ENCODE measurements at regions not wholly inside any gene's neighbourhood (a gene's known extent, or its start where the extent isn't known, plus 50 kb on each side); places are given as distances from the start of the nearest gene placed in this dataset.
A peak's percentile ranks its signal among the peaks of the same experiment; 100 is the strongest.

- intact Hi-C loops (cut with micrococcal nuclease): no loop called here
- Mint-ChIP-seq H3K27me3 (ENCODE audit: insufficient read depth, unreplicated experiment) (no peaks in the 10 kb centered on the region), H3K4me1 (ENCODE audit: insufficient read depth, unreplicated experiment) (peaks cover 10% of the 10 kb centered on the region), H3K4me3 (ENCODE audit: unreplicated experiment) (no peak overlapping the region), H3K9me3 (ENCODE audit: unreplicated experiment) (peaks cover 8% of the 10 kb centered on the region), H3K27ac (ENCODE audit: low read depth, unreplicated experiment) (peak overlapping the region; percentile 86), H3K36me3 (ENCODE audit: insufficient read depth, unreplicated experiment) (no peaks in the 10 kb centered on the region)
- BruUV-seq (replicated peaks): no TSS peak
- DNase-seq (ENCODE audit: unreplicated experiment): no peak
- CTCF ChIA-PET: interaction anchor here (0.6 kb wide), 3 partner anchors 36 to 243 kb away, joined by 3 read pairs; no protein-coding TSS in a partner anchor
- no peak for TF ChIP-seq CTCF (IDR thresholded peaks at IDR 0.05; ENCODE audit: unreplicated experiment)
- POLR2A ChIA-PET: interaction anchor here (1.2 to 4.3 kb wide), 6 partner anchors 12 to 57 kb away, joined by 3 to 27 read pairs (median 6); no protein-coding TSS in a partner anchor
Observed at GRCh38 chr21:28674763-28675162, 317.9 kb downstream of the LTN1 start.

- no peak for TF ChIP-seq CTCF (IDR thresholded peaks at IDR 0.05; ENCODE audit: unreplicated experiment)
- no peaks in the 10 kb centered on the region for H3K36me3 Mint-ChIP-seq (ENCODE audit: insufficient read depth, unreplicated experiment)
- no peak overlapping the region for H3K27ac Mint-ChIP-seq (ENCODE audit: low read depth, unreplicated experiment)
- DNase-seq (ENCODE audit: unreplicated experiment): no peak
- H3K9me3 Mint-ChIP-seq (ENCODE audit: unreplicated experiment): no peaks in the 10 kb centered on the region
- CTCF ChIA-PET: interaction anchor here (1.3 kb wide), 1 partner anchor 74 kb away, joined by 6 read pairs; no protein-coding TSS in a partner anchor
- H3K27me3 Mint-ChIP-seq (ENCODE audit: insufficient read depth, unreplicated experiment): no peaks in the 10 kb centered on the region
- H3K4me3 Mint-ChIP-seq (ENCODE audit: unreplicated experiment): no peak overlapping the region
- BruUV-seq (replicated peaks): no TSS peak
- intact Hi-C loops (cut with micrococcal nuclease): no loop called here
- H3K4me1 Mint-ChIP-seq (ENCODE audit: insufficient read depth, unreplicated experiment): peaks cover 10% of the 10 kb centered on the region
- POLR2A ChIA-PET: interaction anchor here (2.5 kb wide), 1 partner anchor 38 kb away, joined by 12 read pairs; no protein-coding TSS in a partner anchor
Observed at GRCh38 chr21:28671549-28672195, 321.0 kb downstream of the LTN1 start.

DNA sequence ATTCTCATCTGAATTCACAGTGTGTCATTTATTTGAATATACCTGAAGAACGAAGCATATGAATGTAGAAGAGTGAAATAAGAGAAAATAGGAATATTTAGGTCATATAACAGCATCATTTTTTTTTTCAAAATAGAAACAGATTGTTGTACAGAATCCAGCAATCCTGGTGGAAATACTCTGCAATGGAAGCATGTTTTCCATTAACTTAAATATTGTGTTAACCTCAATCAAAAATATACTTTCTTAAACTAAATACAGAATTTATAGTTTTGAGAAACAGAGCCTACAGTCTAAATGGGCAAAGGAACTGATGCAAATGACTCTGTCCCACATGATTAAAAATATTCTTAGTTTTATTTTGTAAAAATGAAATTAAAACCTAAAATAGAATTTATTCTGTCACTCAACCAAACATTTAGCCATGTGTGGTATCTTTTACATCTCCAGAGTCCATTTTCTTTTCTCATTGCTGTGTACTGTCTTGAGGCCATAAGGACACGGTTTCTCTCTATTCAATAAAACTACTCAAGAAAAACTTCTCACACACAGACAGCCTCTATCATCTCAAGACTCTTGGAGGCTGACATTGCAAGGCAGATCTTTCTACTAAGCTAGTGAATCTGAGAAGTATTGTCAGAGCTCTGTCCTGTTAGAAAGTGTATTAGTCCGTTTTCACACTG is 322.6 kb downstream of the LTN1 start:
- Mint-ChIP-seq H3K4me3 (ENCODE audit: unreplicated experiment) (no peak overlapping the region), H3K9me3 (ENCODE audit: unreplicated experiment) (no peaks in the 10 kb centered on the region), H3K27ac (ENCODE audit: low read depth, unreplicated experiment) (no peak overlapping the region), H3K4me1 (ENCODE audit: insufficient read depth, unreplicated experiment) (peaks cover 3% of the 10 kb centered on the region), H3K27me3 (ENCODE audit: insufficient read depth, unreplicated experiment) (no peaks in the 10 kb centered on the region), H3K36me3 (ENCODE audit: insufficient read depth, unreplicated experiment) (no peaks in the 10 kb centered on the region)
- BruUV-seq (replicated peaks): no TSS peak
- ChIA-PET POLR2A (interaction anchor here (0.6 to 0.8 kb wide), 2 partner anchors 14 to 17 kb away, joined by 3 read pairs; no protein-coding TSS in a partner anchor), CTCF (interaction anchor here (0.6 to 1.0 kb wide), 2 partner anchors 33 to 154 kb away, joined by 3 read pairs; no protein-coding TSS in a partner anchor)
- intact Hi-C loops (cut with micrococcal nuclease): no loop called here
- no peak for DNase-seq (ENCODE audit: unreplicated experiment)
- no peak for TF ChIP-seq CTCF (IDR thresholded peaks at IDR 0.05; ENCODE audit: unreplicated experiment)

DNA sequence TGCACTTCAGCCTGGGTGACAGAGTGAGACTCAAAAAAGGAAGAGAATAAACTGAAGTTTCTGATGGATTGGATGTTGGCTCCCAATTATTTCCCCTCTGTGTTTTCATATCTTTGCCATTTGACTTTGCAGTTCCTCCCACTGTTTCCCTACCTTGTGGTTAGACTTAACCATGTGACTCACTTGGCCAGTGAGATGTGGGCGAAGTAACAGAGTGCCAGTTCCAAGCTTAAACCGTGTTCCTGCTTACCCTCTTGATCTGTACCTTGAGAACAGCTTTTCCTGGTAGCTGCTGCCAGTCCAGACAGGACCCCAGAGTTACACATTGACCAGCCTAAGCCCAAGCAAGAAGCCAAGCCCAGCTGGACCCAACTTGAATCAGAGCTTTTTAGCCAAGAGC is 323.4 kb downstream of the LTN1 start:
- ChIA-PET POLR2A (interaction anchor here (0.6 kb wide), 1 partner anchor 13 kb away, joined by 3 read pairs; no protein-coding TSS in a partner anchor), CTCF (interaction anchor here (0.6 to 1.0 kb wide), 2 partner anchors 32 to 153 kb away, joined by 3 read pairs; no protein-coding TSS in a partner anchor)
- no peak overlapping the region for H3K27ac Mint-ChIP-seq (ENCODE audit: low read depth, unreplicated experiment)
- no peaks in the 10 kb centered on the region for H3K9me3 Mint-ChIP-seq (ENCODE audit: unreplicated experiment)
- no peak for DNase-seq (ENCODE audit: unreplicated experiment)
- TF ChIP-seq CTCF (IDR thresholded peaks at IDR 0.05; ENCODE audit: unreplicated experiment): no peak
- H3K27me3 Mint-ChIP-seq (ENCODE audit: insufficient read depth, unreplicated experiment): no peaks in the 10 kb centered on the region
- H3K4me3 Mint-ChIP-seq (ENCODE audit: unreplicated experiment): no peak overlapping the region
- intact Hi-C loops (cut with micrococcal nuclease): no loop called here
- BruUV-seq (replicated peaks): no TSS peak
- H3K4me1 Mint-ChIP-seq (ENCODE audit: insufficient read depth, unreplicated experiment): no peaks in the 10 kb centered on the region
- no peaks in the 10 kb centered on the region for H3K36me3 Mint-ChIP-seq (ENCODE audit: insufficient read depth, unreplicated experiment)

All from MCF 10A (cell line).